OCI-LY7 (cell line): ENCODE measurements at regions not wholly inside any gene's neighbourhood (a gene's known extent, or its start where the extent isn't known, plus 50 kb on each side); places are given as distances from the start of the nearest gene placed in this dataset.

Source experiments
- EZH2phosphoT487 ChIP-seq: fragments of 200-600 bp; sonication (generic); IDR thresholded peaks from 2 replicates; pipeline ENCODE4 v1.6.1; 2018; ENCODE audit warnings: low read depth, borderline replicate concordance, mild to moderate bottlenecking, mixed run types, antibody characterized with exemption, low read length, moderate library complexity, mixed read lengths
- TF ChIP-seq, protein P1 (sequence below): fragments of 200-600 bp; sonication (generic); conservative IDR thresholded peaks from 2 replicates; pipeline ENCODE4 v1.5.1; 2014; ENCODE audit warnings: mild to moderate bottlenecking, antibody characterized with exemption, low read length, moderate library complexity, mixed read lengths

GRCh38 chr1:72763481-72763880 is 481.1 kb upstream of the NEGR1 start:
- TF ChIP-seq EZH2phosphoT487 = no peak
- TF ChIP-seq, protein P1, sequence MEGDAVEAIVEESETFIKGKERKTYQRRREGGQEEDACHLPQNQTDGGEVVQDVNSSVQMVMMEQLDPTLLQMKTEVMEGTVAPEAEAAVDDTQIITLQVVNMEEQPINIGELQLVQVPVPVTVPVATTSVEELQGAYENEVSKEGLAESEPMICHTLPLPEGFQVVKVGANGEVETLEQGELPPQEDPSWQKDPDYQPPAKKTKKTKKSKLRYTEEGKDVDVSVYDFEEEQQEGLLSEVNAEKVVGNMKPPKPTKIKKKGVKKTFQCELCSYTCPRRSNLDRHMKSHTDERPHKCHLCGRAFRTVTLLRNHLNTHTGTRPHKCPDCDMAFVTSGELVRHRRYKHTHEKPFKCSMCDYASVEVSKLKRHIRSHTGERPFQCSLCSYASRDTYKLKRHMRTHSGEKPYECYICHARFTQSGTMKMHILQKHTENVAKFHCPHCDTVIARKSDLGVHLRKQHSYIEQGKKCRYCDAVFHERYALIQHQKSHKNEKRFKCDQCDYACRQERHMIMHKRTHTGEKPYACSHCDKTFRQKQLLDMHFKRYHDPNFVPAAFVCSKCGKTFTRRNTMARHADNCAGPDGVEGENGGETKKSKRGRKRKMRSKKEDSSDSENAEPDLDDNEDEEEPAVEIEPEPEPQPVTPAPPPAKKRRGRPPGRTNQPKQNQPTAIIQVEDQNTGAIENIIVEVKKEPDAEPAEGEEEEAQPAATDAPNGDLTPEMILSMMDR = no peak
